HEK293T (cell line): ENCODE measurements at regions not wholly inside any gene's neighbourhood (a gene's known extent, or its start where the extent isn't known, plus 50 kb on each side); places are given as distances from the start of the nearest gene placed in this dataset.
A peak's percentile ranks its signal among the peaks of the same experiment; 100 is the strongest.
"Not testable (repeated sequence)": the region's sequence is repeated elsewhere in the genome, so short reads cannot be mapped to it uniquely, and the experiment has no call there.

ENCODE experiments used
- CTCF ChIA-PET: fragments of 350-600 bp; formaldehyde crosslinking; extraction: SDS; loops from one replicate; lab custom pipeline; 2021; ENCODE audit warnings: antibody characterized with exemption, inconsistent platforms; lab: Yijun Ruan, JAX
- POLR2A ChIA-PET: fragments of 350-600 bp; formaldehyde crosslinking; extraction: SDS; loops from one replicate; lab custom pipeline; 2020; ENCODE audit warnings: antibody characterized with exemption, inconsistent platforms; lab: Yijun Ruan, JAX
- DNase-seq: peaks from one replicate; pipeline ENCODE4 v3.0.0; 2012; ENCODE audit warnings: mixed read lengths; ENCODE audit errors: extremely low spot score
- ARNT ChIP-seq: fragments of 450-650 bp; IDR thresholded peaks from 2 replicates; pipeline ENCODE4 v1.6.1; 2017; ENCODE audit warnings: mild to moderate bottlenecking
- BHLHE40 ChIP-seq: fragments of 450-650 bp; IDR thresholded peaks from 2 replicates; pipeline ENCODE4 v1.6.1; 2016; ENCODE audit warnings: mild to moderate bottlenecking, moderate library complexity, borderline replicate concordance
- CTBP1 ChIP-seq: fragments of 450-650 bp; IDR thresholded peaks from 2 replicates; pipeline ENCODE4 v1.6.1; 2016; ENCODE audit warnings: borderline replicate concordance
- ELF4 ChIP-seq: fragments of 450-650 bp; IDR thresholded peaks from 2 replicates; pipeline ENCODE4 v1.6.1; 2017; ENCODE audit warnings: antibody characterized with exemption
- FOXA1 ChIP-seq: fragments of 450-650 bp; IDR thresholded peaks from 2 replicates; pipeline ENCODE4 v1.6.1; 2016; ENCODE audit warnings: mild to moderate bottlenecking
- FOXK2 ChIP-seq: fragments of 450-650 bp; IDR thresholded peaks from 2 replicates; pipeline ENCODE4 v1.6.1; 2016; ENCODE audit warnings: mild to moderate bottlenecking
- FOXM1 ChIP-seq: fragments of 450-650 bp; IDR thresholded peaks from 2 replicates; pipeline ENCODE4 v1.6.1; 2017; ENCODE audit warnings: mild to moderate bottlenecking, borderline replicate concordance
- HDGF ChIP-seq: fragments of 450-650 bp; IDR thresholded peaks from 2 replicates; pipeline ENCODE4 v1.6.1; 2017; ENCODE audit warnings: antibody characterized with exemption, borderline replicate concordance
- L3MBTL2 ChIP-seq: fragments of 450-650 bp; conservative IDR thresholded peaks from 2 replicates; pipeline ENCODE4 v1.6.1; 2016; ENCODE audit warnings: mild to moderate bottlenecking
- LEF1 ChIP-seq: fragments of 450-650 bp; IDR thresholded peaks from 2 replicates; pipeline ENCODE4 v1.6.1; 2017; ENCODE audit warnings: mild to moderate bottlenecking, borderline replicate concordance
- NFRKB ChIP-seq: fragments of 450-650 bp; IDR thresholded peaks from 2 replicates; pipeline ENCODE4 v1.6.1; 2016; ENCODE audit warnings: mild to moderate bottlenecking, moderate library complexity
- PKNOX1 ChIP-seq: fragments of 450-650 bp; IDR thresholded peaks from 2 replicates; pipeline ENCODE4 v1.6.1; 2016
- SP1 ChIP-seq: fragments of 450-650 bp; IDR thresholded peaks from 2 replicates; pipeline ENCODE4 v1.6.1; 2017
- SUZ12 ChIP-seq: fragments of 450-650 bp; IDR thresholded peaks from 2 replicates; pipeline ENCODE4 v1.6.1; 2016; ENCODE audit warnings: mild to moderate bottlenecking
- TARDBP ChIP-seq: fragments of 450-650 bp; IDR thresholded peaks from 2 replicates; pipeline ENCODE4 v1.6.1; 2016
- ZNF384 ChIP-seq: fragments of 450-650 bp; IDR thresholded peaks from 2 replicates; pipeline ENCODE4 v1.6.1; 2016

DNA sequence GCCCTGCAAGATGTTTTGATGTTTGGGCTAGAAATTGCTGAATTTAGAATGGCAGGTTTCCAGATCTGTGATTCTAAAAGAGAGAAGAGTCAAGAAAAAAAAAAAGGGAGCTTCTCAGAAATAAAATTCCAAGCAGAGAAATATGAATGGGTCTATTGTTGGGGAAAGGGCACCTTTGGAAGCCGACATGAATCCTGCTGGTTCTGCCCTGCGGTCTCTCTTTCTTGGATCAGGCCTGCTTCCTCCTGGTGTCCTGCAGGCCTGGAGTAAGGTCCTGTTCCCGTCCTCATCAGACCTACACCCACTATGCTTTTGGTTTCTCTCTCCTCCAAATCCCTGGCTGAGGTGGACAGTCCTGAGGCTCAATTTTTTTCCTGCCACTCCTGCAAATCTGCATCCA lies 109.8 kb upstream of the TRIM2 start:
- CTCF ChIA-PET: interaction anchor here (0.6 kb wide), 1 partner anchor 246 kb away, joined by 3 read pairs; no protein-coding TSS in a partner anchor

DNA sequence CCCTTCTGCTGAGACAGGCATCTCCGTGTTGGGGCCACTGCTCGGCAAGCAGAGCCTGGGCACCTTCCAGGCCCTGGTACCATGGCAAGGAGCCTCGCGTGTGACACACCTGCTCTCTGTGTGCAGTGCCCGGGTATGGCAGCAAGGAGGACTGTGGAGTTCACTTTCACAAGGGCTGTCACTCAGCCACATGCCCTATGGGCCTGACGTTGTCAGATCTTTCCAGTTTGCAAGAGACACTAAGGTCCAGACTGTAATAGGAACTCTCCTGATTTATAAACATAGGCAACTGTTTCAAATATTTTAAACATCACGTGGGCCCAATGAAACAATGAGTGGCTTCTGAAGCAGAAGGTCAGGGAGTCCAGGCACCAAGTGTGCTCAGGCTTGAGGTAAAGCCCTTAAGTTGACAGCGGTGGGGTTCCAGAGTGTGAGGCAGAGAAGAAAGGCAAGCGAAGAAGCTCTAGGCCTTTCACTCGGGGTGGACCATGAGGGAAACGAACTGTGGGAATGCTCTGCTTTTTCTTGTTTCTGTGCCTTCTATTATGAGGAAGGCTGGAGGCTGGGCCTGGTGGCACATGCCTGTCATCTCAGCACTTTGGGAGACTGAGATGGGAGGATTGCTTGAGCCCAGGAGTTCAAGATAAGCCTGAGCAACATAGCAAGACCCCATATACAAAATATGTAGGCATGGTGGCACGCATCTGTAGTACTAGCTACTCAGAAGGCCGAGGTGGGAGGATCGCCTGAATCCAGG lies 108.6 kb upstream of the TRIM2 start:
- TF ChIP-seq FOXM1 (no peak), BHLHE40 (no peak), SP1 (no peak), CTBP1 (no peak), PKNOX1 (0 out of 2 replicates have a peak, but pooled peaks have one; percentile 15), L3MBTL2 (no peak), FOXK2 (no peak), ZNF384 (no peak)
- CTCF ChIA-PET: interaction anchor here (1.7 kb wide), 1 partner anchor 12 kb away, joined by 4 read pairs; no protein-coding TSS in a partner anchor
- POLR2A ChIA-PET: no interaction called here
- no peak for DNase-seq

More for the DNA sequence above, 109.8 kb upstream of the TRIM2 start:
- POLR2A ChIA-PET: no interaction called here
- no peak for DNase-seq
- TF ChIP-seq PKNOX1 (no peak), ELF4 (no peak), BHLHE40 (no peak), FOXM1 (no peak), ARNT (no peak), HDGF (no peak), LEF1 (no peak), L3MBTL2 (no peak), SUZ12 (no peak), ZNF384 (no peak), NFRKB (no peak), TARDBP (no peak), SP1 (no peak)

DNA sequence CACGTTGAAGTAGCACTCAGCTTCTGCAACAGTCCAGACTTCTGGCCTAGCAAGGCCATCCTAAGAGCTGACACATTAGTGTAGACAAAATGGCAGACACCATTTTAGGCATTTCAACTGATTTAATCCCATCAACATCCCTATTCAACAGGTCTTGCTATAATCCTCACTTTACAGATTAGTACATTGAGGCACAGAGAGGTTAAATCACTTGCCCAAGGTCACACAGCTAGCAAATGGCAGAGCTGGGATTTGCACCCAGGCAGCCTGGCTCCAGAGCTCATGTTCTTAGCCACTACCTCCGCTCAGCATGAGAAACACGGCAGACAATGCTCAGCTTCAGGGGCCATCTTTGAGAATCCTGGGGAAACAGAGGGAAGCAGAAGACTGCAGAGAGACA lies 107.9 kb upstream of the TRIM2 start:
- no peak for DNase-seq
- POLR2A ChIA-PET: no interaction called here
- CTCF ChIA-PET: interaction anchor here (0.8 to 1.7 kb wide), 3 partner anchors 11 to 46 kb away, joined by 3 to 4 read pairs (median 4); no protein-coding TSS in a partner anchor

GRCh38 chr4:153098427-153098826 lies 105.8 kb upstream of the TRIM2 start:
- POLR2A ChIA-PET: no interaction called here
- CTCF ChIA-PET: interaction anchor here (1.3 kb wide), 1 partner anchor 15 kb away, joined by 6 read pairs; no protein-coding TSS in a partner anchor
- no peak for DNase-seq
- TF ChIP-seq SP1 (no peak), L3MBTL2 (no peak), NFRKB (no peak)

More for the DNA sequence above, 107.9 kb upstream of the TRIM2 start:
- TF ChIP-seq HDGF (no peak), NFRKB (no peak)

DNA sequence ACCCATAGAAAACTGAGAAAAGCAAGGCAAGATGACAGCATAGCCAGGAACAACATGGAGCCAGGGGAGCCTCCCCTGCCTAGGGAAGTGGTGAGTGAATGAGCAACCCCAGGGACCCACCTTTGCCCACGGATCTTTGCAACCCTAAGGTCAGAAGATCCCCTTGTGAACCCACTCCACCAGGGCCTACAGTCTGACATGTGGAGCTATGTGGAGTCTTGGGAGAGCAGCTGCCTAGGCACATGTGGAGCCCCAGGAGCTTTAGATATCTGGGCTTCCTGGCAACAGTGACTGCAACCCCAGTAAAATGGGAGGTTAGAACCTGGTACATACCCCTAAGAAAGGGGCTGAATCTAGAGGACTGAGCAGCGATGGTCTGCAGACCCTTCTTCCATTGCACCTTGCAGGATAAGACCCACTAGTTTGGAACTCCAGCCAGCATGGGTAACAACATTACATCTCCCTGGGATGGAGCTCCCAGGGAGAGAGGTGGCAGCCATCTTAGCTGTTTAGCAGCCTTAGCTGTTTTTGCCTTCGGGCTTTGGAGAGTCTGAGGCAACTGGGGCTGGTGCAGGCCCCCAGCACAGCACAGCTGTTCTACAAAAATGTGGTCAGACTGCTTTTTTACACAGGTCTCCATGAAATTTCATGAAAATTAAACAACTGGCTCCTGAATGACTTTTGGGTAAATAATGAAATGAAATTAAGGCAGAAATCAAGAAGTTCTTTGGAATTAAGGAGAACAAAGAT lies 104.7 kb upstream of the TRIM2 start:
- ChIA-PET POLR2A (interaction anchor here (1.5 kb wide), 1 partner anchor 16 kb away, joined by 3 read pairs; no protein-coding TSS in a partner anchor), CTCF (interaction anchor here (1.0 to 2.0 kb wide), 3 partner anchors 10 to 16 kb away, joined by 3 to 7 read pairs (median 7); no protein-coding TSS in a partner anchor)
- DNase-seq: no peak
- TF ChIP-seq L3MBTL2: no peak

DNA sequence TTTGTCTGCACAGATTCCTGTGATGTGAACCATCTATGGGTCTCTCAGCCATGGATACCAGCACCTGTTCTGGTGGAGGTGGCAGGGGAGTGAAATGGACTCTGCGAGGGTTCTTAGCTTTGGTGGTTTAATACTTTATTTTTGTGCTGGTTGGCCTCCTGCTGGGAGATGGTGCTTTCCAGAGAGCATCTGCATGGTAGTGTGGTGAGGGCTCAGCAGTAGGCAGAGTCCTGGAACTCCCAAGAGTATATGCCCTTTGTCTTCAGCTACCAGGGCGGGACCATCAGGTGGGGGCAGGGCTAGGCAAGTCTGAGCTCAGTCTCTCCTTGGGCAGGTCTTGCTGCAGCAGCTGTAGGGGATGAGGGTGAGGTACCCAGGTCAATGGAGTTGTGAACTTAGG lies 97.5 kb upstream of the TRIM2 start:
- CTCF ChIA-PET, DNase-seq, POLR2A ChIA-PET: not testable (repeated sequence)

DNA sequence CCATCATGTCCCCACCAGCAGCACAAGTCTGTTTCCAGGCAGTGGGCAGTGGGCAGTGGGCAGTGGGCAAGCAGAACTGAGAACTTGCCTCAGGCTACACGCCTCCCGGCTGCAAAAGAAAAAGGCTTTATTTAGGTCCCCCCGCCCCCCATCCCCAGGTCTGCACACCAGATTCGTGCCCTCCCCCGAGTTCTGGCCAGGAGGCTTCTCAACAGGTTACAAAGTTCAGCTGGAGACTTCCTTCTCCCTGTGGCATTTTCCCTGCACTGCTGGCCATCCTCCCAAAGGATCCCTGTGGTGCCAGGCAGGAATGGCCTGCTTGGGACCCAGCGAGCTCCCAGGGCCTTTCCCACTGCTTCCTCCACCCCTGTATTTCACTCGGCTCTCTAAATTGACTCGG lies 97.0 kb upstream of the TRIM2 start:
- CTCF ChIA-PET: no interaction called here
- no peak for DNase-seq
- POLR2A ChIA-PET: no interaction called here
- TF ChIP-seq FOXK2 (no peak), LEF1 (no peak), BHLHE40 (no peak), HDGF (no peak), ZNF384 (no peak), TARDBP (no peak), L3MBTL2 (no peak), SP1 (no peak), ELF4 (no peak), ARNT (no peak), FOXM1 (no peak), SUZ12 (no peak), CTBP1 (no peak), PKNOX1 (no peak), FOXA1 (no peak), NFRKB (no peak)
